Ascending aorta (tissue), 2 donors: ENCODE measurements at regions not wholly inside any gene's neighbourhood (a gene's known extent, or its start where the extent isn't known, plus 50 kb on each side); places are given as distances from the start of the nearest gene placed in this dataset.

Source experiments
- DNase-seq, 2 donors: peaks; one replicate each; pipeline ENCODE4 v3.0.0-alpha.2; 2019; ENCODE audit warnings: low spot score in 2 of 2
- H3K27ac ChIP-seq, 2 donors: fragments of 200-600 bp; sonication (generic); one replicate each; pipeline ENCODE4 v1.5.1; 2016 to 2017; ENCODE audit warnings: mild to moderate bottlenecking in 1 of 2
- H3K27me3 ChIP-seq: fragments of 200-600 bp; sonication (generic); one replicate; pipeline ENCODE4 v1.5.1; 2017
- H3K36me3 ChIP-seq, 2 donors: fragments of 200-600 bp; sonication (generic); one replicate each; pipeline ENCODE4 v1.5.1; 2016
- H3K4me1 ChIP-seq, 2 donors: fragments of 200-600 bp; sonication (generic); one replicate each; pipeline ENCODE4 v1.5.1; 2016 to 2017; ENCODE audit warnings: mild to moderate bottlenecking in 1 of 2
- H3K4me3 ChIP-seq, 2 donors: fragments of 200-600 bp; sonication (generic); one replicate each; pipeline ENCODE4 v1.5.1; 2016 to 2017; ENCODE audit warnings: mild to moderate bottlenecking in 1 of 2
- H3K9me3 ChIP-seq, 2 donors: fragments of 200-600 bp; sonication (generic); one replicate each; pipeline ENCODE4 v1.5.1; 2016
- CTCF ChIP-seq, 3 experiments: fragments of 200-600 bp in 2 of 3; fragments of 450-650 bp in 1 of 3; sonication (generic) in 2 of 3; IDR thresholded peaks; one replicate each; pipeline ENCODE4 v1.5.1; 2016 to 2019; ENCODE audit warnings: antibody characterized with exemption in 3 of 3, mild to moderate bottlenecking in 1 of 3, moderate library complexity in 1 of 3
- intact Hi-C: fragments of 100-400 bp; cut with DNase I; formaldehyde crosslinking; loops from one replicate; pipeline ENCODE4 v1.15.1; 2023

GRCh38 chr2:39914949-39915348, 135.9 kb upstream of the THUMPD2 start:
- TF ChIP-seq CTCF (IDR thresholded peaks at IDR 0.05): no peak
- intact Hi-C loops: loop anchor here (5.0 kb wide), 1 partner anchor 1782 kb away; no protein-coding TSS in a partner anchor

GRCh38 chr2:39913648-39914461, 134.8 kb upstream of the THUMPD2 start:
- peak; percentile 61 to 83 (median 82) for TF ChIP-seq CTCF (IDR thresholded peaks at IDR 0.05)
- Histone ChIP-seq H3K27me3 (no peaks in the 10 kb centered on the region), H3K4me1 (no peaks in the 10 kb centered on the region), H3K4me3 (no peak overlapping the region), H3K9me3 (no peaks in the 10 kb centered on the region), H3K27ac (no peak overlapping the region), H3K36me3 (no peaks in the 10 kb centered on the region)
- intact Hi-C loops: loop anchor here (1.0 to 5.0 kb wide), 3 partner anchors 641 to 1868 kb away; no protein-coding TSS in a partner anchor
- no peak for DNase-seq

More at GRCh38 chr2:39914949-39915348, 135.9 kb upstream of the THUMPD2 start:
- Histone ChIP-seq H3K27ac (no peak overlapping the region), H3K4me1 (no peaks in the 10 kb centered on the region), H3K4me3 (no peak overlapping the region), H3K27me3 (no peaks in the 10 kb centered on the region), H3K9me3 (no peaks in the 10 kb centered on the region), H3K36me3 (no peaks in the 10 kb centered on the region)
- DNase-seq: no peak

- H3K4me1 ChIP-seq: no peaks in the 10 kb centered on the region
- intact Hi-C loops: no loop called here
- no peaks in the 10 kb centered on the region for H3K27me3 ChIP-seq
- no peaks in the 10 kb centered on the region for H3K9me3 ChIP-seq
- H3K4me3 ChIP-seq: no peak overlapping the region
- no peak for TF ChIP-seq CTCF (IDR thresholded peaks at IDR 0.05)
- no peak for DNase-seq
- H3K36me3 ChIP-seq: no peaks in the 10 kb centered on the region
- H3K27ac ChIP-seq: no peak overlapping the region
Observed at GRCh38 chr2:39902103-39902502, 123.0 kb upstream of the THUMPD2 start.

GRCh38 chr2:39898934-39899333, 119.9 kb upstream of the THUMPD2 start:
- Histone ChIP-seq H3K9me3 (no peaks in the 10 kb centered on the region), H3K27me3 (no peaks in the 10 kb centered on the region), H3K27ac (no peak overlapping the region), H3K4me1 (no peaks in the 10 kb centered on the region), H3K36me3 (no peaks in the 10 kb centered on the region), H3K4me3 (no peak overlapping the region)
- DNase-seq: no peak
- intact Hi-C loops: no loop called here
- no peak for TF ChIP-seq CTCF (IDR thresholded peaks at IDR 0.05)

- no peaks in the 10 kb centered on the region for H3K4me1 ChIP-seq
- no peaks in the 10 kb centered on the region for H3K36me3 ChIP-seq
- H3K27ac ChIP-seq: no peak overlapping the region
- no peak overlapping the region for H3K4me3 ChIP-seq
- TF ChIP-seq CTCF (IDR thresholded peaks at IDR 0.05): no peak
- intact Hi-C loops: no loop called here
- no peaks in the 10 kb centered on the region for H3K27me3 ChIP-seq
- H3K9me3 ChIP-seq: no peaks in the 10 kb centered on the region
- DNase-seq: no peak
Observed at GRCh38 chr2:39897273-39897672, 118.2 kb upstream of the THUMPD2 start.
